ENCODE measurements at regions not wholly inside any gene's neighbourhood (a gene's known extent, or its start where the extent isn't known, plus 50 kb on each side); places are given as distances from the start of the nearest gene placed in this dataset. TPM values are rescaled to one million over a fixed set of nuclear protein-coding genes. Genes with fewer than 3 reads are reported as not detected.

DNA sequence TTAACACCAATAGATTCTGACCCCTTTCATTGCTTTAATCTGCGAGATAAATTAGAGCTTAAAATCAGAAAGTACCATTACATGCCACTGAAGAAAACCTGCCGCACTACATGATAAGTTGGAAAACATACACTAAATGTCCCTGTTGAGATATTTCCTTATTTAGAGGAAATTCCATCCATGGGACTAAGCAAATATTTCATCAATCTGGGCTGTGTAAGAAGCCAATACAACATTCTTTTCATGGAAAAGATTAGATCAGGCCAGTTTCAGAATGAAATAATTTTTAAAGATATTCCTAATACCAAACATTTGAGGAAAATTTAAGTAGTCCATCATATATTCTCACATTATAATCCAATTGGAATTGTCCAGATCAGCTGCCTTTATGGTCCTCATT lies 112.8 kb downstream of the LLPH start:
- DNase-seq = no peak
- Histone ChIP-seq H2BK120ac (ENCODE audit: low read depth, low read length, poor library complexity, severe bottlenecking) (no peak overlapping the region), H2BK15ac (ENCODE audit: low read depth, low read length) (no peak overlapping the region), H3K79me2 (ENCODE audit: insufficient read depth, low read length) (no peaks in the 10 kb centered on the region), H3K9me3 (ENCODE audit: control insufficient read depth, low read depth, low read length) (no peaks in the 10 kb centered on the region), H2BK20ac (ENCODE audit: low read depth, low read length, poor library complexity, severe bottlenecking) (no peak overlapping the region), H4K91ac (ENCODE audit: insufficient read length, low read depth, low read length) (no peak overlapping the region), H3K18ac (ENCODE audit: insufficient read length, low read depth, low read length) (no peak overlapping the region), H3K14ac (ENCODE audit: insufficient read depth, low read length) (no peak overlapping the region), H2AFZ (ENCODE audit: low read length) (no peak overlapping the region), H3K9ac (ENCODE audit: extremely low read depth, insufficient read length, low read length) (no peak overlapping the region), H3K23ac (ENCODE audit: insufficient read length, low read depth, low read length) (no peak overlapping the region), H4K8ac (replicated peaks; ENCODE audit: insufficient read length, low read depth, low read length) (no peak overlapping the region), H4K5ac (ENCODE audit: insufficient read length, low read depth, low read length) (no peak overlapping the region), H3K79me1 (ENCODE audit: insufficient read depth, low read depth, low read length, poor library complexity, severe bottlenecking) (no peaks in the 10 kb centered on the region), H2AK5ac (ENCODE audit: insufficient read length, low read length) (no peak overlapping the region), H3K4me1 (ENCODE audit: insufficient read depth, low read length) (no peaks in the 10 kb centered on the region), H3K4ac (ENCODE audit: low read depth, low read length) (no peak overlapping the region), H3K23me2 (ENCODE audit: insufficient read length, low read depth, low read length, poor library complexity, severe bottlenecking) (no peaks in the 10 kb centered on the region), H3K27ac (ENCODE audit: insufficient read length, low read depth, low read length) (no peak overlapping the region), H2BK5ac (ENCODE audit: insufficient read length, low read length) (no peak overlapping the region), H2BK12ac (ENCODE audit: insufficient read length, low read depth, low read length) (no peak overlapping the region), H3K4me2 (ENCODE audit: insufficient read depth, insufficient read length, low read length) (no peak overlapping the region), H4K20me1 (ENCODE audit: control insufficient read depth, insufficient read depth, insufficient read length) (no peaks in the 10 kb centered on the region), H3K27me3 (ENCODE audit: insufficient read depth, low read length) (no peaks in the 10 kb centered on the region), H3K56ac (ENCODE audit: insufficient read length, low read depth, low read length) (no peak overlapping the region), H3T11ph (ENCODE audit: low read length) (no peak overlapping the region)
- no peaks in the 10 kb centered on the region for H3K36me3 Mint-ChIP-seq (ENCODE audit: insufficient read depth in 1 of 3, low read depth in 3 of 3)
- no CpG with 5 or more reads among the region's 2 CpGs for WGBS (ENCODE audit: extremely low coverage, insufficient read length, low lambda C conversion rate)
- H3K4me3 Mint-ChIP-seq = no peak overlapping the region
- H3K9me3 Mint-ChIP-seq = no peaks in the 10 kb centered on the region
- H3K27ac Mint-ChIP-seq = no peak overlapping the region
- no peak for TF ChIP-seq CTCF (conservative IDR thresholded peaks at IDR 0.05)
- H3K27me3 Mint-ChIP-seq (ENCODE audit: low read depth) = peaks cover 2% of the 10 kb centered on the region
- peaks cover 0 to 10% of the 10 kb centered on the region in 2 experiments; a peak in 2 of 4 replicates for H3K4me1 Mint-ChIP-seq

Small RNAs in the stretch of these regions (microRNA-seq; reads per million reads assigned to microRNA genes)
- gene MIR6074 (ENCODE audit: borderline microRNAs expressed) = not detected

All from H9 (cell line).